Thyroid gland (tissue), 4 donors: ENCODE measurements at regions not wholly inside any gene's neighbourhood (a gene's known extent, or its start where the extent isn't known, plus 50 kb on each side); places are given as distances from the start of the nearest gene placed in this dataset.

ENCODE experiments used
- DNase-seq, 2 donors: peaks; one replicate each; pipeline ENCODE4 v3.0.0-alpha.2; 2019
- H3K27ac ChIP-seq, 3 donors: fragments of 200-600 bp; sonication (generic); 1 replicate in 2 of 3; 2 replicates in 1 of 3; pipeline ENCODE4 v1.5.1; 2016 to 2019; ENCODE audit warnings: mild to moderate bottlenecking in 1 of 3, moderate library complexity in 1 of 3
- H3K27me3 ChIP-seq: fragments of 200-600 bp; sonication (generic); one replicate; pipeline ENCODE4 v1.5.1; 2019
- H3K36me3 ChIP-seq, 2 donors: fragments of 200-600 bp; sonication (generic); one replicate each; pipeline ENCODE4 v1.5.1; 2016 to 2019
- H3K4me1 ChIP-seq, 2 donors: fragments of 200-600 bp; sonication (generic); one replicate each; pipeline ENCODE4 v1.5.1; 2017 to 2019
- H3K4me3 ChIP-seq, 3 donors: fragments of 200-600 bp; sonication (generic); replicated peaks in 1 of 3; 1 replicate in 2 of 3; 2 replicates in 1 of 3; pipeline ENCODE4 v1.5.1; 2016; ENCODE audit warnings: mild to moderate bottlenecking in 1 of 3
- H3K9me3 ChIP-seq: fragments of 200-600 bp; sonication (generic); one replicate; pipeline ENCODE4 v1.5.1; 2017
- CTCF ChIP-seq, 6 experiments: fragments of 200-600 bp in 3 of 6; fragments of 450-650 bp in 3 of 6; sonication (generic) in 3 of 6; IDR thresholded peaks; one replicate each; pipeline ENCODE4 v1.5.1; 2016 to 2019; ENCODE audit warnings: antibody characterized with exemption in 6 of 6, mild to moderate bottlenecking in 2 of 6, inconsistent platforms in 1 of 6, moderate library complexity in 1 of 6
- POLR2A ChIP-seq, 2 donors: fragments of 450-650 bp; IDR thresholded peaks; one replicate each; pipeline ENCODE4 v1.6.1; 2017; ENCODE audit warnings: antibody characterized with exemption in 2 of 2, mild to moderate bottlenecking in 2 of 2, moderate library complexity in 1 of 2
- WGBS, 2 donors: methylation state at CpG; one replicate each; pipeline ENCODE4 v1.1.5; 2017; 5-methylcytosine and 5-hydroxymethylcytosine counted together
- intact Hi-C: fragments of 100-400 bp; cut with DNase I; formaldehyde crosslinking; loops from one replicate; pipeline ENCODE4 v1.15.1; 2023

GRCh38 chr13:59568306-59568705 is 595.4 kb downstream of the DIAPH3 start:
- intact Hi-C loops, result no loop called here
- no peak overlapping the region for H3K27ac ChIP-seq
- 57 to 60% methylated on average over 4 of the region's 4 CpGs for WGBS, 2 donors
- no peak overlapping the region for H3K4me3 ChIP-seq
- no peak for DNase-seq
- no peak for TF ChIP-seq CTCF (IDR thresholded peaks at IDR 0.05)
- TF ChIP-seq POLR2A (IDR thresholded peaks at IDR 0.05), result no peak
- H3K36me3 ChIP-seq, result no peaks in the 10 kb centered on the region
- H3K27me3 ChIP-seq, result no peaks in the 10 kb centered on the region
- H3K9me3 ChIP-seq, result no peaks in the 10 kb centered on the region
- no peaks in the 10 kb centered on the region for H3K4me1 ChIP-seq

GRCh38 chr13:59570204-59570603 is 593.5 kb downstream of the DIAPH3 start:
- no peak for TF ChIP-seq CTCF (IDR thresholded peaks at IDR 0.05)
- TF ChIP-seq POLR2A (IDR thresholded peaks at IDR 0.05), result no peak
- no peak overlapping the region for H3K4me3 ChIP-seq
- no peak for DNase-seq
- H3K36me3 ChIP-seq, result no peaks in the 10 kb centered on the region
- intact Hi-C loops, result no loop called here
- no peaks in the 10 kb centered on the region for H3K4me1 ChIP-seq
- 65 to 70% methylated on average over 3 of the region's 3 CpGs for WGBS, 2 donors
- no peak overlapping the region for H3K27ac ChIP-seq
- no peaks in the 10 kb centered on the region for H3K27me3 ChIP-seq
- no peaks in the 10 kb centered on the region for H3K9me3 ChIP-seq

GRCh38 chr13:59584101-59584500 is 579.6 kb downstream of the DIAPH3 start:
- H3K27ac ChIP-seq, result no peak overlapping the region
- no peaks in the 10 kb centered on the region for H3K4me1 ChIP-seq
- no peak for DNase-seq
- H3K4me3 ChIP-seq, result no peak overlapping the region
- intact Hi-C loops, result no loop called here
- no peak for TF ChIP-seq CTCF (IDR thresholded peaks at IDR 0.05)
- TF ChIP-seq POLR2A (IDR thresholded peaks at IDR 0.05), result no peak
- no peaks in the 10 kb centered on the region for H3K36me3 ChIP-seq
- H3K27me3 ChIP-seq, result no peaks in the 10 kb centered on the region
- H3K9me3 ChIP-seq, result no peaks in the 10 kb centered on the region
- 81 to 82% methylated on average over 2 of the region's 2 CpGs for WGBS, 2 donors

GRCh38 chr13:59584761-59585670 is 578.7 kb downstream of the DIAPH3 start:
- TF ChIP-seq POLR2A (IDR thresholded peaks at IDR 0.05) (no peak), CTCF (IDR thresholded peaks at IDR 0.05) (no peak)
- no peak overlapping the region for H3K4me3 ChIP-seq

GRCh38 chr13:59587030-59587429 is 576.7 kb downstream of the DIAPH3 start:
- no peak for TF ChIP-seq POLR2A (IDR thresholded peaks at IDR 0.05)
- no peak for TF ChIP-seq CTCF (IDR thresholded peaks at IDR 0.05)
- Histone ChIP-seq H3K9me3 (no peaks in the 10 kb centered on the region), H3K4me1 (no peaks in the 10 kb centered on the region), H3K36me3 (no peaks in the 10 kb centered on the region), H3K27me3 (no peaks in the 10 kb centered on the region), H3K27ac (no peak overlapping the region), H3K4me3 (no peak overlapping the region)
- WGBS, 2 donors, result 64% methylated on average over 3 of the region's 3 CpGs
- intact Hi-C loops, result no loop called here
- no peak for DNase-seq

More at GRCh38 chr13:59584761-59585670, 578.7 kb downstream of the DIAPH3 start:
- intact Hi-C loops, result no loop called here
- DNase-seq, result no peak
- WGBS, 2 donors, result 73 to 83% methylated on average over 10 of the region's 10 CpGs
- Histone ChIP-seq H3K4me1 (no peaks in the 10 kb centered on the region), H3K27me3 (no peaks in the 10 kb centered on the region), H3K9me3 (no peaks in the 10 kb centered on the region), H3K36me3 (no peaks in the 10 kb centered on the region), H3K27ac (no peak overlapping the region)
